HepG2 (cell line): ENCODE measurements at regions not wholly inside any gene's neighbourhood (a gene's known extent, or its start where the extent isn't known, plus 50 kb on each side); places are given as distances from the start of the nearest gene placed in this dataset.

Experiments
- ATAC-seq: fragments of 200-7000 bp; cut with Tn5 transposase; 3 replicates; pipeline ENCODE4 v1.9.1; 2020; ENCODE audit warnings: mild to moderate bottlenecking, moderate library complexity
- BruUV-seq: library from RNA; stranded (reverse); fragments of 400-500 nt; replicated peaks from 2 replicates; lab custom pipeline; 2021; lab: Mats Ljungman, UMichigan
- CTCF ChIA-PET: fragments of 300-600 bp; formaldehyde crosslinking; extraction: SDS; loops from one replicate; lab custom pipeline; 2021; ENCODE audit warnings: low total read pairs, inconsistent platforms, low intra/inter-chr PET ratio; lab: Yijun Ruan, JAX
- POLR2A ChIA-PET: fragments of 350-600 bp; sonication (Branson Sonifier 250); formaldehyde crosslinking; loops from one replicate; lab custom pipeline; 2020; ENCODE audit warnings: antibody characterized with exemption, inconsistent platforms; lab: Yijun Ruan, JAX
- DNase-seq: peaks from one replicate; pipeline ENCODE4 v3.0.0-alpha.2; 2015; ENCODE audit warnings: low spot score
- FAIRE-seq: peaks from 3 replicates; lab custom pipeline; 2011; peaks lifted over from hg19 to GRCh38; lab: Jason Lieb, UNC
- H2AFZ ChIP-seq: one replicate; pipeline ENCODE4 v1.6.1; 2011; ENCODE audit warnings: low read length, inconsistent platforms
- H3K27ac ChIP-seq: fragments of 300-600 bp; 3 replicates; pipeline ENCODE4 v1.8.0; 2011; ENCODE audit warnings: mixed run types, mild to moderate bottlenecking, mixed read lengths, low read length, inconsistent platforms; ENCODE audit not compliant: insufficient read depth; ENCODE audit errors: extremely low read length
- H3K27me3 ChIP-seq, 2 experiments: fragments of 200-600 bp in 1 of 2; 2 replicates in 1 of 2; 3 replicates in 1 of 2; pipeline versions ENCODE4 v1.6.0 to v1.8.0; 2011; ENCODE audit warnings: low read length in 2 of 2, mild to moderate bottlenecking in 2 of 2, moderate library complexity in 2 of 2, inconsistent platforms in 1 of 2; ENCODE audit not compliant: insufficient read depth in 2 of 2, control insufficient read depth in 1 of 2
- H3K36me3 ChIP-seq, 2 experiments: fragments of 200-600 bp in 1 of 2; replicated peaks in 1 of 2; 2 replicates in 1 of 2; 3 replicates in 1 of 2; pipeline versions ENCODE4 v1.5.1 to v1.8.0; 2011; ENCODE audit warnings: low read length in 2 of 2, inconsistent platforms in 1 of 2; ENCODE audit not compliant: insufficient read depth in 2 of 2, control insufficient read depth in 1 of 2
- H3K4me1 ChIP-seq: 2 replicates; pipeline ENCODE4 v1.5.1; 2012; ENCODE audit warnings: low read length, inconsistent platforms; ENCODE audit not compliant: insufficient read depth
- H3K4me2 ChIP-seq: 2 replicates; pipeline ENCODE4 v1.6.0; 2011; ENCODE audit warnings: low read depth, low read length, inconsistent platforms
- H3K4me3 ChIP-seq, 3 experiments: fragments of 200-600 bp in 1 of 3; sonication (generic), shearing (Covaris generic) in 1 of 3; replicated peaks in 1 of 3; 2 replicates each; pipeline ENCODE4 v1.5.1; 2011 to 2016; ENCODE audit warnings: low read length in 3 of 3, inconsistent platforms in 2 of 3, low read depth in 2 of 3, mild to moderate bottlenecking in 2 of 3, control low read depth in 1 of 3, mixed read lengths in 1 of 3; ENCODE audit not compliant: insufficient read depth in 1 of 3
- H3K79me2 ChIP-seq: one replicate; pipeline ENCODE4 v1.6.1; 2011; ENCODE audit warnings: low read length, inconsistent platforms; ENCODE audit not compliant: insufficient read depth
- H3K9ac ChIP-seq: 2 replicates; pipeline ENCODE4 v1.6.0; 2011; ENCODE audit warnings: mild to moderate bottlenecking, low read depth, low read length, inconsistent platforms; ENCODE audit not compliant: insufficient read depth
- H3K9me3 ChIP-seq: 2 replicates; pipeline ENCODE4 v1.5.1; 2012; ENCODE audit warnings: mild to moderate bottlenecking, low read length
- H4K20me1 ChIP-seq: 2 replicates; pipeline ENCODE4 v1.6.0; 2011; ENCODE audit warnings: inconsistent platforms, mild to moderate bottlenecking, low read length, moderate library complexity; ENCODE audit not compliant: insufficient read depth
- ARNTL ChIP-seq: sonication (generic); formaldehyde crosslinking; IDR thresholded peaks from 2 replicates; pipeline ENCODE4 v1.4.0; 2020; ENCODE audit warnings: mild to moderate bottlenecking, missing genetic modification reagents
- CENPX ChIP-seq: sonication (generic); formaldehyde crosslinking; IDR thresholded peaks from 2 replicates; pipeline ENCODE4 v1.9.0; 2021; ENCODE audit warnings: mild to moderate bottlenecking, missing genetic modification reagents, moderate library complexity
- FOXA3 ChIP-seq: IDR thresholded peaks from 2 replicates; pipeline ENCODE4 v1.6.1; 2016; ENCODE audit warnings: missing genetic modification reagents, missing compliant biosample characterization
- MYNN ChIP-seq: sonication (generic); formaldehyde crosslinking; IDR thresholded peaks from 2 replicates; pipeline ENCODE4 v1.4.0; 2020; ENCODE audit warnings: mild to moderate bottlenecking, low read depth, missing genetic modification reagents
- PAWR ChIP-seq: sonication (generic); formaldehyde crosslinking; IDR thresholded peaks from 2 replicates; pipeline ENCODE4 v1.4.0; 2020; ENCODE audit warnings: missing genetic modification reagents, mild to moderate bottlenecking, borderline replicate concordance
- POGK ChIP-seq: sonication (generic); formaldehyde crosslinking; conservative IDR thresholded peaks from 2 replicates; pipeline ENCODE4 v1.8.0; 2022; ENCODE audit warnings: mild to moderate bottlenecking, moderate library complexity, missing genetic modification reagents
- TCF12 ChIP-seq, 2 experiments: fragments of 450-650 bp in 1 of 2; sonication (generic) in 1 of 2; formaldehyde crosslinking in 1 of 2; IDR thresholded peaks; 2 replicates each; pipeline versions ENCODE4 v1.6.1 to v1.8.0; 2017 to 2022; ENCODE audit warnings: antibody characterized with exemption in 1 of 2, mild to moderate bottlenecking in 1 of 2, missing genetic modification reagents in 1 of 2, moderate library complexity in 1 of 2
- ZFP1 ChIP-seq: IDR thresholded peaks from 2 replicates; pipeline ENCODE4 v1.6.1; 2016
- ZFP91 ChIP-seq: sonication (generic); formaldehyde crosslinking; IDR thresholded peaks from 2 replicates; pipeline ENCODE4 v1.9.0; 2022; ENCODE audit warnings: missing genetic modification reagents, mild to moderate bottlenecking, borderline replicate concordance
- ZNF230 ChIP-seq: sonication (generic); formaldehyde crosslinking; IDR thresholded peaks from 2 replicates; pipeline ENCODE4 v1.4.0; 2020; ENCODE audit warnings: mild to moderate bottlenecking, missing genetic modification reagents
- ZNF570 ChIP-seq: sonication (generic); formaldehyde crosslinking; IDR thresholded peaks from 2 replicates; pipeline ENCODE4 v1.4.0; 2020; ENCODE audit warnings: mild to moderate bottlenecking, missing genetic modification reagents, borderline replicate concordance
- ZNF83 ChIP-seq: sonication (generic); formaldehyde crosslinking; IDR thresholded peaks from 2 replicates; pipeline ENCODE4 v1.4.0; 2020; ENCODE audit warnings: missing genetic modification reagents, mild to moderate bottlenecking, borderline replicate concordance
- ZSCAN29 ChIP-seq: sonication (generic); formaldehyde crosslinking; conservative IDR thresholded peaks from 2 replicates; pipeline ENCODE4 v1.4.0; 2020; ENCODE audit warnings: mild to moderate bottlenecking, missing genetic modification reagents
- whole genome bisulfite sequencing: methylation state at CpG from one replicate; pipeline ENCODE4 v1.1.6; 2017; ENCODE audit warnings: low lambda C conversion rate; 5-methylcytosine and 5-hydroxymethylcytosine counted together
- in situ Hi-C: cut with HindIII; loops from 2 replicates; pipeline ENCODE4 v1.10.0; 2017; ENCODE audit warnings: low pct_unique_long_range_greater_than_20kb; ENCODE audit not compliant: extremely low pct_ligation_motif_present
- intact Hi-C: fragments of 100-400 bp; cut with micrococcal nuclease; formaldehyde crosslinking; loops from one replicate; pipeline ENCODE4 v1.10.0; 2022; ENCODE audit not compliant: unreplicated experiment
- TF ChIP-seq, protein P1 (sequence below): sonication (generic); formaldehyde crosslinking; IDR thresholded peaks from 2 replicates; pipeline ENCODE4 v1.8.0; 2022; ENCODE audit warnings: low read depth, missing genetic modification reagents

DNA sequence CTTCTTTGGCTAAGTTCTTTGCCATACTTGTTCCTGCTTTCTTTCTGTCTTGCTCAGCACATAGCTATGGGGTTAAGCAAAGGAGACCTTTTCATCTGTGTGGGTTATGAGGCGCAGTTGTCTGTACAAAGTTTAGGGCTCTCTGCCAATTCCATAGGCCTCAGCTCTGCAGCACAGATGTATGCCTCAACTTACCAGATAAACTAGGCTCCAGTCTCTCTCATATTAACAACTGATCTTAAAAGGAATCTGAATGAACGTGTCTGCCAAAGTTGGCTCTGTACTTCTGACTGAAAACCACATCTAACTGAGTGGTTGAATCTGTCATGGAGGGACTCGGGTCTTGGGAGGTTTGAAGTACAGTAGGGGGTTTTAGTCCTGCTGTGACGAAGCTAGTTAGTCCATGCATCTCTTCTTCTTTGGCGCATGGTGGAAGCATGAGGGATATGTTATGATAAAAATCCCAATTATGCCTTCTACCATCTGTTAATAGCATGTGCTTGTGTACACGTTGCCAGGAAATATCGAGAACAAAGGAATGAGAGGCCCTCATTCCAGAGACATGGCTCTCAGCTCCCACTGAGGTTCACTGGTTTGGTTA lies 114.6 kb upstream of the TSC22D2 start (continued):
- TF ChIP-seq CENPX (CRISPR knock-in tag): no peak
- TF ChIP-seq ZNF83 (CRISPR knock-in tag): no peak

- ChIA-PET POLR2A (no interaction called here), CTCF (no interaction called here)
- no TSS peak for BruUV-seq
- no peaks in the 10 kb centered on the region for H3K27me3 ChIP-seq
- intact Hi-C loops (no loop called here), in situ Hi-C loops (no loop called here)
- H3K9ac ChIP-seq: no peak overlapping the region
- H3K4me2 ChIP-seq: no peak overlapping the region
- H3K36me3 ChIP-seq: no peaks in the 10 kb centered on the region
- H4K20me1 ChIP-seq: no peaks in the 10 kb centered on the region
- no peaks in the 10 kb centered on the region for H3K9me3 ChIP-seq
- H2AFZ ChIP-seq: no peak overlapping the region
- DNase-seq: no peak
- ATAC-seq: no peak
- H3K79me2 ChIP-seq: no peaks in the 10 kb centered on the region
- WGBS: 42% methylated on average over 4 of the region's 4 CpGs
- H3K4me3 ChIP-seq: no peak overlapping the region
- FAIRE-seq: no peak
- no peak overlapping the region for H3K27ac ChIP-seq
- H3K4me1 ChIP-seq: no peaks in the 10 kb centered on the region
- TF ChIP-seq, protein P1, sequence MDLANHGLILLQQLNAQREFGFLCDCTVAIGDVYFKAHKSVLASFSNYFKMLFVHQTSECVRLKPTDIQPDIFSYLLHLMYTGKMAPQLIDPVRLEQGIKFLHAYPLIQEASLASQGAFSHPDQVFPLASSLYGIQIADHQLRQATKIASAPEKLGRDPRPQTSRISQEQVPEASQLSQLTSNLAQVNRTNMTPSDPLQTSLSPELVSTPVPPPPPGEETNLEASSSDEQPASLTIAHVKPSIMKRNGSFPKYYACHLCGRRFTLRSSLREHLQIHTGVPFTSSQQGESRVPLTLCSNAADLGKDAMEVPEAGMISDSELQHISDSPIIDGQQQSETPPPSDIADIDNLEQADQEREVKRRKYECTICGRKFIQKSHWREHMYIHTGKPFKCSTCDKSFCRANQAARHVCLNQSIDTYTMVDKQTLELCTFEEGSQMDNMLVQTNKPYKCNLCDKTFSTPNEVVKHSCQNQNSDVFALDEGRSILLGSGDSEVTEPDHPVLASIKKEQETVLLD (CRISPR knock-in tag): no peak
- TF ChIP-seq ZFP91 (CRISPR knock-in tag) (no peak), ZSCAN29 (CRISPR knock-in tag) (no peak), ARNTL (CRISPR knock-in tag) (no peak), ZFP1 (no peak), TCF12 (IDR thresholded peaks at IDR 0.05) (no peak), TCF12 (CRISPR knock-in tag; IDR thresholded peaks at IDR 0.05) (no peak), ZNF230 (CRISPR knock-in tag) (no peak), PAWR (CRISPR knock-in tag) (no peak), POGK (CRISPR knock-in tag) (no peak), FOXA3 (CRISPR knock-in tag) (no peak), MYNN (CRISPR knock-in tag) (no peak), ZNF570 (no peak)
Observed at GRCh38 chr3:150292891-150293290, 115.2 kb upstream of the TSC22D2 start.
